ENCODE measurements at regions not wholly inside any gene's neighbourhood (a gene's known extent, or its start where the extent isn't known, plus 50 kb on each side); places are given as distances from the start of the nearest gene placed in this dataset.

GRCh38 chr9:89715318-89715858, 110.6 kb downstream of the GADD45G start:
- TF ChIP-seq EZH2 (IDR thresholded peaks at IDR 0.05; ENCODE audit: borderline replicate concordance, low read length) (no peak), CTCF (conservative IDR thresholded peaks at IDR 0.05 in 1 of 2, IDR thresholded peaks at IDR 0.05 in 1 of 2; ENCODE audit: extremely low read depth in 1 of 2, insufficient read depth in 1 of 2, low read depth in 1 of 2, low read length in 2 of 2) (no peak)

All from mammary epithelial cell (primary cell).